ENCODE measurements at regions not wholly inside any gene's neighbourhood (a gene's known extent, or its start where the extent isn't known, plus 50 kb on each side); places are given as distances from the start of the nearest gene placed in this dataset.

DNA sequence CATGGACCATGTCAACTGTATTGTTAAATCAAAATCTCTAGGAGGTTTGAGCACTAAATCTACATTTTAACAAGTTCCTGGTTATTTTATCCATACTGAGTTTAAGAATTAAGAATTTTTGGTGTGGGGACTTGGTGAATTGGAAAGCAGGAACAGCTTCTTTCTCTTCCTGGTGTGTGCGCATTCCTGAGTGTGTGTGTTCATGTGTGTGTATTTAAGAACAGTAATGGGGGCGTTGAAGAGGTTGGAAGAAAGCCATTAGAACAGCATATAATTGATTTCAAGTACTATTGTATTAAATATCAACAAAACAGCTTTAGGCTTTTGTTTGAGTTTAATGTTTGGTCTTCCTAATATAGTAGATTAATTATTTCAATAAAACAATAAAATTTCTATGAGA lies 801.3 kb upstream of the ID2 start:
- H3K79me1 ChIP-seq (ENCODE audit: low read length): no peaks in the 10 kb centered on the region
- H4K8ac ChIP-seq (ENCODE audit: low read depth, low read length): no peak overlapping the region
- H2AFZ ChIP-seq (ENCODE audit: insufficient read depth, low read length, poor library complexity): no peak overlapping the region
- H3K36me3 ChIP-seq (ENCODE audit: control insufficient read depth in 1 of 2, insufficient read depth in 2 of 2, low read length in 2 of 2): no peaks in the 10 kb centered on the region
- no CpG with 5 or more reads among the region's 2 CpGs for WGBS (ENCODE audit: extremely low coverage, insufficient coverage, insufficient read length)
- H3K9ac ChIP-seq (ENCODE audit: low read length): no peak overlapping the region
- no peak for DNase-seq
- no peak overlapping the region for H3K4ac ChIP-seq (ENCODE audit: low read depth, low read length)
- no peaks in the 10 kb centered on the region for H3K79me2 ChIP-seq (ENCODE audit: control insufficient read depth, insufficient read depth, low read length, poor library complexity)
- H3K9me3 ChIP-seq (ENCODE audit: insufficient read depth, low read depth, low read length): no peaks in the 10 kb centered on the region
- H2BK5ac ChIP-seq (ENCODE audit: low read depth, low read length, poor library complexity): no peak overlapping the region
- H2AK5ac ChIP-seq (ENCODE audit: low read length): no peak overlapping the region
- H3K23ac ChIP-seq (ENCODE audit: low read length): no peak overlapping the region
- no peaks in the 10 kb centered on the region for H3K27me3 ChIP-seq (ENCODE audit: insufficient read depth, low read length)
- no peak overlapping the region for H3K4me2 ChIP-seq (ENCODE audit: low read length)
- H3K27ac ChIP-seq (ENCODE audit: low read depth, low read length): no peak overlapping the region
- H4K12ac ChIP-seq (ENCODE audit: low read depth, low read length): no peak overlapping the region
- no peak overlapping the region for H2BK12ac ChIP-seq (ENCODE audit: low read length)
- H2BK120ac ChIP-seq (ENCODE audit: insufficient read depth, low read length, poor library complexity): no peak overlapping the region
- H3K4me3 ChIP-seq (ENCODE audit: low read depth, low read length): no peak overlapping the region
- H3K18ac ChIP-seq (ENCODE audit: low read length): no peak overlapping the region
- peaks cover 3 to 9% of the 10 kb centered on the region in 2 experiments for H3K4me1 ChIP-seq (ENCODE audit: control insufficient read depth in 1 of 2, insufficient read depth in 2 of 2, low read length in 2 of 2)
- H4K91ac ChIP-seq (ENCODE audit: low read depth, low read length): no peak overlapping the region
- no peak overlapping the region for H3K14ac ChIP-seq (ENCODE audit: low read length)

DNA sequence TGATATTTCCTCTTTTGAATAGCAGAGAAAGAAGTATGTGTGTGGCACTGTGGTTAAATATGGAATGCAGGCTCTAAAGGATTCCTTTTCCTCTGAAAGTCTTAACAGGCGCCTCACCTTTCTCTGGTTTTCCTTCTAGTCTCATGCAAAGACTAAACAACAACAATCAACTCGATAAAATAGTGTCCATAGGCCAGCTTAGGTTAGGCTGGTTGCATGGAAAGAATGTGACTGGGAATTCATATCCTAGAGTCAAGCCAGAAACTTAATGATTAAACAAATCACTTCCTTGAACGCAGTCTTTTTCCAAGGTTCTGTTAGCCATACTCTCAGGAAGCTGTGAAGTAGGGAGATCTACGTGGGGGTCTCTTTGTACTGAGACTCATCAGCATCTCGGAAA lies 800.8 kb upstream of the ID2 start:
- Histone ChIP-seq H3K36me3 (ENCODE audit: control insufficient read depth in 1 of 2, insufficient read depth in 2 of 2, low read length in 2 of 2) (no peaks in the 10 kb centered on the region), H4K12ac (ENCODE audit: low read depth, low read length) (no peak overlapping the region), H2BK12ac (ENCODE audit: low read length) (no peak overlapping the region), H3K9me3 (ENCODE audit: insufficient read depth, low read depth, low read length) (no peaks in the 10 kb centered on the region), H3K14ac (ENCODE audit: low read length) (no peak overlapping the region), H4K91ac (ENCODE audit: low read depth, low read length) (no peak overlapping the region), H2BK120ac (ENCODE audit: insufficient read depth, low read length, poor library complexity) (no peak overlapping the region), H3K4me3 (ENCODE audit: low read depth, low read length) (no peak overlapping the region), H2BK5ac (ENCODE audit: low read depth, low read length, poor library complexity) (no peak overlapping the region), H3K27ac (ENCODE audit: low read depth, low read length) (no peak overlapping the region), H3K9ac (ENCODE audit: low read length) (no peak overlapping the region), H2AFZ (ENCODE audit: insufficient read depth, low read length, poor library complexity) (no peak overlapping the region), H3K4ac (ENCODE audit: low read depth, low read length) (no peak overlapping the region), H3K79me1 (ENCODE audit: low read length) (no peaks in the 10 kb centered on the region), H3K79me2 (ENCODE audit: control insufficient read depth, insufficient read depth, low read length, poor library complexity) (no peaks in the 10 kb centered on the region), H3K27me3 (ENCODE audit: insufficient read depth, low read length) (no peaks in the 10 kb centered on the region), H3K4me1 (ENCODE audit: control insufficient read depth in 1 of 2, insufficient read depth in 2 of 2, low read length in 2 of 2) (peaks cover 3 to 9% of the 10 kb centered on the region in 2 experiments), H2AK5ac (ENCODE audit: low read length) (no peak overlapping the region), H3K18ac (ENCODE audit: low read length) (no peak overlapping the region), H4K8ac (ENCODE audit: low read depth, low read length) (no peak overlapping the region), H3K4me2 (ENCODE audit: low read length) (no peak overlapping the region), H3K23ac (ENCODE audit: low read length) (no peak overlapping the region)
- DNase-seq: no peak
- no CpG with 5 or more reads among the region's 5 CpGs for WGBS (ENCODE audit: extremely low coverage, insufficient coverage, insufficient read length)

DNA sequence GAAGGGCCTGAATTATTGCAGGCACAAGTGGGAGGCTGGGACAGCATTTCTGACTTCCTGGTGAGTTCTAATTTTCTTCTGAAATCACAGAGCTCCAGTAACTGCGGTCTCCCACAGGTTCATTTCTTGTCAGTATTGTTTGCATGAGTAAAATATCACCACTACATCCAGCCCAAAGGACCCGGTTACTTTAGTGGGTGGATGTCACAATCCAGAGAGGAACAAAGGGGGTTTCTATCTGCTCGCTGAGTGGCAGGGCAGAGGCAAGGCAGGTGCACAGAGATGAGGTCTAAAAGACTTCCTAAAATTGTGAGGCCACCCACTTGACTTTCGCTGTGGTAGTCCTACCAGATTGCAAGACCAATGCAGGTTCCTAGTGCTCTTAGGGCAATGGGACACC lies 800.4 kb upstream of the ID2 start:
- Histone ChIP-seq H3K4me2 (ENCODE audit: low read length) (no peak overlapping the region), H3K4me3 (ENCODE audit: low read depth, low read length) (no peak overlapping the region), H2BK120ac (ENCODE audit: insufficient read depth, low read length, poor library complexity) (no peak overlapping the region), H3K9me3 (ENCODE audit: insufficient read depth, low read depth, low read length) (no peaks in the 10 kb centered on the region), H2BK5ac (ENCODE audit: low read depth, low read length, poor library complexity) (no peak overlapping the region), H4K8ac (ENCODE audit: low read depth, low read length) (no peak overlapping the region), H3K14ac (ENCODE audit: low read length) (no peak overlapping the region), H4K91ac (ENCODE audit: low read depth, low read length) (no peak overlapping the region), H3K79me1 (ENCODE audit: low read length) (no peaks in the 10 kb centered on the region), H3K27ac (ENCODE audit: low read depth, low read length) (no peak overlapping the region), H2AK5ac (ENCODE audit: low read length) (no peak overlapping the region), H2BK12ac (ENCODE audit: low read length) (no peak overlapping the region), H3K27me3 (ENCODE audit: insufficient read depth, low read length) (no peaks in the 10 kb centered on the region), H4K12ac (ENCODE audit: low read depth, low read length) (no peak overlapping the region), H3K79me2 (ENCODE audit: control insufficient read depth, insufficient read depth, low read length, poor library complexity) (no peaks in the 10 kb centered on the region), H3K4me1 (ENCODE audit: control insufficient read depth in 1 of 2, insufficient read depth in 2 of 2, low read length in 2 of 2) (peaks cover 3 to 9% of the 10 kb centered on the region in 2 experiments), H2AFZ (ENCODE audit: insufficient read depth, low read length, poor library complexity) (no peak overlapping the region), H3K36me3 (ENCODE audit: control insufficient read depth in 1 of 2, insufficient read depth in 2 of 2, low read length in 2 of 2) (no peaks in the 10 kb centered on the region), H3K4ac (ENCODE audit: low read depth, low read length) (no peak overlapping the region), H3K23ac (ENCODE audit: low read length) (no peak overlapping the region), H3K18ac (ENCODE audit: low read length) (no peak overlapping the region), H3K9ac (ENCODE audit: low read length) (no peak overlapping the region)
- no peak for DNase-seq
- WGBS (ENCODE audit: extremely low coverage, insufficient coverage, insufficient read length): no CpG with 5 or more reads among the region's 4 CpGs

DNA sequence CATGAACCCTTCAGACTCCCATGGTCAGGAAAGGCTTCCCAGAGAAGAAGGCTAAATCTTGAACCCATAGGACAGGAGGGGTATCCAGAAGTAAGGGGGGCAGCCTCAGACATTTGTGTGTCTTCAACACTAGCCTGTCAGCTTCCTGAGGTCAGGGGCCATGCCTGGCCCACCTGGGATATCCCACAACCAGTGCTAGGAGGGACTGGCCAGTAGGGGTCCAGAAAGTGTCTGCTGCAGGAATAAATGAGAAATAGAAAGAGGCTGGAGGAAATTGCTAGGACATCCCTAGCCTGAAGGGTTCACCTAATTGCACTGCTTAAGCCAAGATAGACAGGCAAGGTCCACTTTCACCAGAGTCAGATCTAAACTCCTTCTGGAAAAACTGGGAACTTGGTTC lies 799.6 kb upstream of the ID2 start:
- Histone ChIP-seq H4K12ac (ENCODE audit: low read depth, low read length) (no peak overlapping the region), H3K9me3 (ENCODE audit: insufficient read depth, low read depth, low read length) (no peaks in the 10 kb centered on the region), H2BK120ac (ENCODE audit: insufficient read depth, low read length, poor library complexity) (no peak overlapping the region), H2AFZ (ENCODE audit: insufficient read depth, low read length, poor library complexity) (no peak overlapping the region), H3K27me3 (ENCODE audit: insufficient read depth, low read length) (no peaks in the 10 kb centered on the region), H3K4ac (ENCODE audit: low read depth, low read length) (no peak overlapping the region), H3K27ac (ENCODE audit: low read depth, low read length) (no peak overlapping the region), H3K23ac (ENCODE audit: low read length) (no peak overlapping the region), H3K79me2 (ENCODE audit: control insufficient read depth, insufficient read depth, low read length, poor library complexity) (no peaks in the 10 kb centered on the region), H3K36me3 (ENCODE audit: control insufficient read depth in 1 of 2, insufficient read depth in 2 of 2, low read length in 2 of 2) (no peaks in the 10 kb centered on the region), H4K91ac (ENCODE audit: low read depth, low read length) (no peak overlapping the region), H3K4me1 (ENCODE audit: control insufficient read depth in 1 of 2, insufficient read depth in 2 of 2, low read length in 2 of 2) (peaks cover 3 to 9% of the 10 kb centered on the region in 2 experiments), H2BK5ac (ENCODE audit: low read depth, low read length, poor library complexity) (no peak overlapping the region), H4K8ac (ENCODE audit: low read depth, low read length) (no peak overlapping the region), H3K9ac (ENCODE audit: low read length) (no peak overlapping the region), H2AK5ac (ENCODE audit: low read length) (no peak overlapping the region), H3K79me1 (ENCODE audit: low read length) (no peaks in the 10 kb centered on the region), H3K14ac (ENCODE audit: low read length) (no peak overlapping the region), H3K4me2 (ENCODE audit: low read length) (no peak overlapping the region), H3K18ac (ENCODE audit: low read length) (no peak overlapping the region), H3K4me3 (ENCODE audit: low read depth, low read length) (no peak overlapping the region), H2BK12ac (ENCODE audit: low read length) (peak overlapping the region; percentile 15)
- no peak for DNase-seq

Data from trophoblast cell (in vitro differentiated cells and primary cell).